Esophagus squamous epithelium (tissue), 5 donors: ENCODE measurements at regions not wholly inside any gene's neighbourhood (a gene's known extent, or its start where the extent isn't known, plus 50 kb on each side); places are given as distances from the start of the nearest gene placed in this dataset.

ENCODE experiments used
- DNase-seq: peaks from one replicate; lab custom pipeline; 2025; lab: John Stamatoyannopoulos, UW
- H3K27ac ChIP-seq, 4 donors: fragments of 200-600 bp; sonication (generic); one replicate each; pipeline ENCODE4 v1.5.1; 2016 to 2019; ENCODE audit warnings: mild to moderate bottlenecking in 1 of 4
- H3K27me3 ChIP-seq, 4 donors: fragments of 200-600 bp; sonication (generic); 1 replicate in 3 of 4; 2 replicates in 1 of 4; pipeline versions ENCODE4 v1.5.1 to v1.6.0; 2017 to 2021; ENCODE audit warnings: antibody characterized with exemption in 1 of 4
- H3K36me3 ChIP-seq, 3 donors: fragments of 200-600 bp; sonication (generic); one replicate each; pipeline ENCODE4 v1.5.1; 2016 to 2019
- H3K4me1 ChIP-seq, 3 donors: fragments of 200-600 bp; sonication (generic); one replicate each; pipeline ENCODE4 v1.5.1; 2017 to 2019
- H3K4me3 ChIP-seq, 4 donors: fragments of 200-600 bp; sonication (generic); 1 replicate in 3 of 4; 2 replicates in 1 of 4; pipeline ENCODE4 v1.5.1; 2016 to 2019; ENCODE audit warnings: mild to moderate bottlenecking in 2 of 4, moderate library complexity in 1 of 4
- H3K9me3 ChIP-seq, 3 donors: fragments of 200-600 bp; sonication (generic); one replicate each; pipeline ENCODE4 v1.5.1; 2016 to 2019
- CTCF ChIP-seq, 6 experiments: fragments of 450-650 bp in 4 of 6; fragments of 200-600 bp in 2 of 6; sonication (generic) in 2 of 6; IDR thresholded peaks; one replicate each; pipeline ENCODE4 v1.5.1; 2016 to 2019; ENCODE audit warnings: antibody characterized with exemption in 6 of 6, mild to moderate bottlenecking in 4 of 6, moderate library complexity in 4 of 6
- POLR2A ChIP-seq, 4 donors: fragments of 450-650 bp; IDR thresholded peaks; one replicate each; pipeline ENCODE4 v1.6.1; 2017; ENCODE audit warnings: antibody characterized with exemption in 4 of 4, mild to moderate bottlenecking in 4 of 4, moderate library complexity in 3 of 4
- WGBS, 2 donors: methylation state at CpG; one replicate each; pipeline ENCODE4 v1.1.5; 2018; 5-methylcytosine and 5-hydroxymethylcytosine counted together
- intact Hi-C: fragments of 100-400 bp; cut with DNase I; formaldehyde crosslinking; loops from one replicate; pipeline ENCODE4 v1.15.0; 2022
- donor health status: DM: yes; HTN: yes; CAD: no.

- intact Hi-C loops = no loop called here
- Histone ChIP-seq H3K9me3 (no peaks in the 10 kb centered on the region), H3K27me3 (peaks cover 0 to 3% (median 0%) of the 10 kb centered on the region in 4 donors), H3K27ac (no peak overlapping the region), H3K36me3 (no peaks in the 10 kb centered on the region), H3K4me3 (no peak overlapping the region), H3K4me1 (no peaks in the 10 kb centered on the region)
- no peak for DNase-seq
- WGBS, 2 donors = 17 to 66% methylated on average over 1 to 3 of the region's 4 CpGs
- TF ChIP-seq CTCF (IDR thresholded peaks at IDR 0.05) (no peak), POLR2A (IDR thresholded peaks at IDR 0.05) (no peak)
Observed at GRCh38 chr19:29450306-29450705, 75.5 kb upstream of the VSTM2B start.

- H3K4me1 ChIP-seq = no peaks in the 10 kb centered on the region
- peaks cover 0 to 3% (median 0%) of the 10 kb centered on the region in 4 donors for H3K27me3 ChIP-seq
- DNase-seq = no peak
- H3K27ac ChIP-seq = no peak overlapping the region
- WGBS, 2 donors = 82 to 91% methylated on average over 4 of the region's 4 CpGs
- H3K9me3 ChIP-seq = no peaks in the 10 kb centered on the region
- intact Hi-C loops = no loop called here
- TF ChIP-seq CTCF (IDR thresholded peaks at IDR 0.05) = no peak
- no peak for TF ChIP-seq POLR2A (IDR thresholded peaks at IDR 0.05)
- H3K36me3 ChIP-seq = no peaks in the 10 kb centered on the region
- H3K4me3 ChIP-seq = no peak overlapping the region
Observed at GRCh38 chr19:29450812-29451211, 75.0 kb upstream of the VSTM2B start.

GRCh38 chr19:29454109-29454508 is 71.7 kb upstream of the VSTM2B start:
- H3K36me3 ChIP-seq = no peaks in the 10 kb centered on the region
- H3K27ac ChIP-seq = no peak overlapping the region
- H3K4me1 ChIP-seq = no peaks in the 10 kb centered on the region
- no peak overlapping the region for H3K4me3 ChIP-seq
- H3K27me3 ChIP-seq = peaks cover 0 to 3% (median 0%) of the 10 kb centered on the region in 4 donors
- intact Hi-C loops = no loop called here
- TF ChIP-seq CTCF (IDR thresholded peaks at IDR 0.05) = no peak
- TF ChIP-seq POLR2A (IDR thresholded peaks at IDR 0.05) = no peak
- no peak for DNase-seq
- no peaks in the 10 kb centered on the region for H3K9me3 ChIP-seq
- 87 to 96% methylated on average over 11 to 13 of the region's 15 CpGs for WGBS, 2 donors

- no peak overlapping the region for H3K4me3 ChIP-seq
- intact Hi-C loops = no loop called here
- DNase-seq = no peak
- no peaks in the 10 kb centered on the region for H3K9me3 ChIP-seq
- H3K27me3 ChIP-seq = peaks cover 0 to 3% (median 0%) of the 10 kb centered on the region in 4 donors
- no peaks in the 10 kb centered on the region for H3K4me1 ChIP-seq
- no peaks in the 10 kb centered on the region for H3K36me3 ChIP-seq
- TF ChIP-seq POLR2A (IDR thresholded peaks at IDR 0.05) = no peak
- TF ChIP-seq CTCF (IDR thresholded peaks at IDR 0.05) = no peak
- H3K27ac ChIP-seq = no peak overlapping the region
- 55 to 89% methylated on average over 1 of the region's 1 CpG for WGBS, 2 donors
Observed at GRCh38 chr19:29457413-29457812, 68.4 kb upstream of the VSTM2B start.

- DNase-seq = no peak
- no peaks in the 10 kb centered on the region for H3K27me3 ChIP-seq
- H3K4me1 ChIP-seq = no peaks in the 10 kb centered on the region
- H3K4me3 ChIP-seq = no peak overlapping the region
- no peak overlapping the region for H3K27ac ChIP-seq
- H3K9me3 ChIP-seq = peaks cover 0 to 11% (median 0%) of the 10 kb centered on the region in 3 donors
- TF ChIP-seq CTCF (IDR thresholded peaks at IDR 0.05) (no peak), POLR2A (IDR thresholded peaks at IDR 0.05) (no peak)
- intact Hi-C loops = no loop called here
- no peaks in the 10 kb centered on the region for H3K36me3 ChIP-seq
- 57 to 60% methylated on average over 5 of the region's 5 CpGs for WGBS, 2 donors
Observed at GRCh38 chr19:29467824-29468401, 57.9 kb upstream of the VSTM2B start.
